ENCODE measurements at regions not wholly inside any gene's neighbourhood (a gene's known extent, or its start where the extent isn't known, plus 50 kb on each side); places are given as distances from the start of the nearest gene placed in this dataset.
"Not testable (repeated sequence)": the region's sequence is repeated elsewhere in the genome, so short reads cannot be mapped to it uniquely, and the experiment has no call there.

GRCh38 chr7:121620953-121621606 lies 225.0 kb upstream of the FAM3C start:
- no peak for DNase-seq (ENCODE audit: low read depth in 2 of 2)

GRCh38 chr7:121620206-121620605 lies 224.1 kb upstream of the FAM3C start:
- no peak for DNase-seq (ENCODE audit: low read depth in 2 of 2)

- no peak for DNase-seq (ENCODE audit: low read depth in 2 of 2)
Measured at GRCh38 chr7:121618182-121618581, 222.1 kb upstream of the FAM3C start.

- no peak for DNase-seq (ENCODE audit: low read depth in 2 of 2)
Measured at GRCh38 chr7:121610243-121610642, 214.1 kb upstream of the FAM3C start.

GRCh38 chr7:121609208-121609607 lies 213.1 kb upstream of the FAM3C start:
- DNase-seq (ENCODE audit: low read depth in 2 of 2), result no peak

GRCh38 chr7:121608785-121609184 lies 212.7 kb upstream of the FAM3C start:
- no peak for DNase-seq (ENCODE audit: low read depth in 2 of 2)

- not testable (repeated sequence) for DNase-seq (ENCODE audit: low read depth in 2 of 2)
Measured at GRCh38 chr7:121608183-121608582, 212.1 kb upstream of the FAM3C start.

GRCh38 chr7:121605317-121605680 lies 209.2 kb upstream of the FAM3C start:
- no peak for DNase-seq (ENCODE audit: low read depth in 2 of 2)

- DNase-seq (ENCODE audit: low read depth in 2 of 2), result no peak
Measured at GRCh38 chr7:121604627-121605316, 208.7 kb upstream of the FAM3C start.

GRCh38 chr7:121603886-121604285 lies 207.8 kb upstream of the FAM3C start:
- DNase-seq (ENCODE audit: low read depth in 2 of 2), result no peak

- DNase-seq (ENCODE audit: low read depth in 2 of 2), result no peak
Measured at GRCh38 chr7:121599887-121600286, 203.8 kb upstream of the FAM3C start.

GRCh38 chr7:121595758-121596696 lies 199.9 kb upstream of the FAM3C start:
- no peak for DNase-seq (ENCODE audit: low read depth in 2 of 2)

- no peak for DNase-seq (ENCODE audit: low read depth in 2 of 2)
Measured at GRCh38 chr7:121591926-121592325, 195.8 kb upstream of the FAM3C start.

- DNase-seq (ENCODE audit: low read depth in 2 of 2), result no peak
Measured at GRCh38 chr7:121587435-121587834, 191.3 kb upstream of the FAM3C start.

GRCh38 chr7:121582258-121582657 lies 186.2 kb upstream of the FAM3C start:
- DNase-seq (ENCODE audit: low read depth in 2 of 2), result no peak

- no peak for DNase-seq (ENCODE audit: low read depth in 2 of 2)
Measured at GRCh38 chr7:121579639-121580038, 183.5 kb upstream of the FAM3C start.

GRCh38 chr7:121578669-121579068 lies 182.6 kb upstream of the FAM3C start:
- DNase-seq (ENCODE audit: low read depth in 2 of 2), result no peak

GRCh38 chr7:121576148-121576917 lies 180.2 kb upstream of the FAM3C start:
- no peak for DNase-seq (ENCODE audit: low read depth in 2 of 2)

- DNase-seq (ENCODE audit: low read depth in 2 of 2), result no peak
Measured at GRCh38 chr7:121575194-121575765, 179.2 kb upstream of the FAM3C start.

- no peak for DNase-seq (ENCODE audit: low read depth in 2 of 2)
Measured at GRCh38 chr7:121574109-121574508, 178.0 kb upstream of the FAM3C start.

- no peak for DNase-seq (ENCODE audit: low read depth in 2 of 2)
Measured at GRCh38 chr7:121572615-121573014, 176.5 kb upstream of the FAM3C start.

All from stimulated activated CD4-positive, alpha-beta T cell treated with anti-CD3 and anti-CD28 coated beads, Interleukin-1b, Interleukin-23, amount 100 ng/mL, for 4 hours (primary cell).